ENCODE measurements at regions not wholly inside any gene's neighbourhood (a gene's known extent, or its start where the extent isn't known, plus 50 kb on each side); places are given as distances from the start of the nearest gene placed in this dataset.

DNA sequence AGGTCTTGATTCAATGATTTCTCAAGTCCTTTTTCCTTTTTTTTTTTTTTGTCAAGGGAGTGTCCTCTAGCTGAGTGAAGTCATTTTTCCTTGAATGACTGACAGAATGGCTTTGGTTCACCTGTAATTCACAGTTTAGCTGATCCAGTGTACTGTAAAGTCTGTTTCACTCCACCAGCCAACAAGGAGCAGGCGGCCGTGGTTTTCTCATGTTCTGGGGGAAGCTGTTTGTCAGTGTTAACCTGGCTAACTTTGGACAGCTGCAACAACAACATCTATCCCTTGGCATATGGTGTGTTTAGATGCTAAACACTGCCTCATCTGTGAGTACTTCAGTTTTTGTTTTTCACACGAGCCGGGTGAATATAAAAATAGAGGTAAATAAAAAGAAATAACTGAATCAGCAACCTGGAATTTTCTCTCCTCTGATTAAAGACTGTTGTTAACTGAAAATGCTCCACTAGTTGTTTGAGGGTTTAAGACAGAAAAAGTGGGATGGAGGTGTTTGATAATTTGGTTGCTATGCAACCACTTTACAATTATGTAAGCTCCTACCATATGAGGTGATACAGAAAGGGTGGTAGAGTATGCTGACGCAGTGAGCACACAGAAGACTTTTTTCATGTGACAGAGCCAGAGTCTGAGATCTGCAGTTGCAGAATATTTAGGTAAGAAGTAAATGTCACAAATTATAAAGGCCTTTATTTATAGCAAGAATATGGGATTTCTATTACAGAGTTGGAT lies 50.3 kb upstream of the SLC2A13 start:
- TF ChIP-seq, protein P1, sequence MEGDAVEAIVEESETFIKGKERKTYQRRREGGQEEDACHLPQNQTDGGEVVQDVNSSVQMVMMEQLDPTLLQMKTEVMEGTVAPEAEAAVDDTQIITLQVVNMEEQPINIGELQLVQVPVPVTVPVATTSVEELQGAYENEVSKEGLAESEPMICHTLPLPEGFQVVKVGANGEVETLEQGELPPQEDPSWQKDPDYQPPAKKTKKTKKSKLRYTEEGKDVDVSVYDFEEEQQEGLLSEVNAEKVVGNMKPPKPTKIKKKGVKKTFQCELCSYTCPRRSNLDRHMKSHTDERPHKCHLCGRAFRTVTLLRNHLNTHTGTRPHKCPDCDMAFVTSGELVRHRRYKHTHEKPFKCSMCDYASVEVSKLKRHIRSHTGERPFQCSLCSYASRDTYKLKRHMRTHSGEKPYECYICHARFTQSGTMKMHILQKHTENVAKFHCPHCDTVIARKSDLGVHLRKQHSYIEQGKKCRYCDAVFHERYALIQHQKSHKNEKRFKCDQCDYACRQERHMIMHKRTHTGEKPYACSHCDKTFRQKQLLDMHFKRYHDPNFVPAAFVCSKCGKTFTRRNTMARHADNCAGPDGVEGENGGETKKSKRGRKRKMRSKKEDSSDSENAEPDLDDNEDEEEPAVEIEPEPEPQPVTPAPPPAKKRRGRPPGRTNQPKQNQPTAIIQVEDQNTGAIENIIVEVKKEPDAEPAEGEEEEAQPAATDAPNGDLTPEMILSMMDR (IDR thresholded peaks at IDR 0.05; ENCODE audit: low read depth, low read length): no peak
- TF ChIP-seq EZH2phosphoT487 (IDR thresholded peaks at IDR 0.05; ENCODE audit: low read depth): no peak

All from OCI-LY3 (cell line).